ENCODE measurements at regions not wholly inside any gene's neighbourhood (a gene's known extent, or its start where the extent isn't known, plus 50 kb on each side); places are given as distances from the start of the nearest gene placed in this dataset.

DNA sequence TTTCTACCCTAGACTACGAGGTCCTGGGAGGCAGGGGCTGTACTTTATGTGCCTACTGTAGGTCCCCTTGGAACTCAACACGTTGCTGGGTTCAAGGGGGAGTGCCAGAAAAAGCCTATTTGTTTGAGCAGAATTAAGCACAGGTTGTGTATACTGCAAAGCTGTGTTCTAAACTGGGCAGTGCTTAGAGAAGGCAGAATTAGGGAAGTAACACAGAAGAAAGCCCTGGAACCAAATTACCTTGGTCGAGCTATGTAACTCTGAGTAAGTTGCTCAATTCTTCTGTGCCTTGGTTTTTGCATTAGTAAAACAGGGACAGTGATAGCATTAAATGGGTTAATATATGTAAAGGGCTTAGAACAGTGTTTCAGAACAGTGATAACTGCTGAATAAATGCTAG lies 245.0 kb upstream of the SFRP2 start:
- Histone ChIP-seq H3K9me3 (ENCODE audit: insufficient read depth, low read depth, low read length) (no peaks in the 10 kb centered on the region), H3K4me1 (ENCODE audit: insufficient read depth, low read length) (no peaks in the 10 kb centered on the region), H3K4me3 (ENCODE audit: insufficient read depth, low read depth, low read length) (no peak overlapping the region), H3K79me2 (ENCODE audit: insufficient read depth, low read length) (no peaks in the 10 kb centered on the region), H3K4me2 (ENCODE audit: low read length) (no peak overlapping the region), H3K27ac (ENCODE audit: low read depth, low read length) (no peak overlapping the region), H4K20me1 (ENCODE audit: insufficient read depth, low read length) (no peaks in the 10 kb centered on the region), H3K9ac (ENCODE audit: low read length) (no peak overlapping the region), H3K27me3 (ENCODE audit: insufficient read depth, low read length) (no peaks in the 10 kb centered on the region), H3K36me3 (ENCODE audit: insufficient read depth, low read length) (no peaks in the 10 kb centered on the region), H2AFZ (ENCODE audit: low read depth, low read length) (no peak overlapping the region)
- no peak for FAIRE-seq
- no peak for TF ChIP-seq EZH2 (IDR thresholded peaks at IDR 0.05; ENCODE audit: insufficient read depth, low read length)
- TF ChIP-seq, protein P1, sequence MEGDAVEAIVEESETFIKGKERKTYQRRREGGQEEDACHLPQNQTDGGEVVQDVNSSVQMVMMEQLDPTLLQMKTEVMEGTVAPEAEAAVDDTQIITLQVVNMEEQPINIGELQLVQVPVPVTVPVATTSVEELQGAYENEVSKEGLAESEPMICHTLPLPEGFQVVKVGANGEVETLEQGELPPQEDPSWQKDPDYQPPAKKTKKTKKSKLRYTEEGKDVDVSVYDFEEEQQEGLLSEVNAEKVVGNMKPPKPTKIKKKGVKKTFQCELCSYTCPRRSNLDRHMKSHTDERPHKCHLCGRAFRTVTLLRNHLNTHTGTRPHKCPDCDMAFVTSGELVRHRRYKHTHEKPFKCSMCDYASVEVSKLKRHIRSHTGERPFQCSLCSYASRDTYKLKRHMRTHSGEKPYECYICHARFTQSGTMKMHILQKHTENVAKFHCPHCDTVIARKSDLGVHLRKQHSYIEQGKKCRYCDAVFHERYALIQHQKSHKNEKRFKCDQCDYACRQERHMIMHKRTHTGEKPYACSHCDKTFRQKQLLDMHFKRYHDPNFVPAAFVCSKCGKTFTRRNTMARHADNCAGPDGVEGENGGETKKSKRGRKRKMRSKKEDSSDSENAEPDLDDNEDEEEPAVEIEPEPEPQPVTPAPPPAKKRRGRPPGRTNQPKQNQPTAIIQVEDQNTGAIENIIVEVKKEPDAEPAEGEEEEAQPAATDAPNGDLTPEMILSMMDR (IDR thresholded peaks at IDR 0.05; ENCODE audit: insufficient read depth, low read depth, low read length) = no peak
- Mint-ChIP-seq H3K4me3 (ENCODE audit: unreplicated experiment) (no peak overlapping the region), H3K27ac (ENCODE audit: unreplicated experiment) (no peak overlapping the region), H3K4me1 (ENCODE audit: low read depth, unreplicated experiment) (no peaks in the 10 kb centered on the region), H3K9me3 (ENCODE audit: unreplicated experiment) (peaks cover 7% of the 10 kb centered on the region), H3K36me3 (ENCODE audit: low read depth, unreplicated experiment) (no peaks in the 10 kb centered on the region), H3K27me3 (ENCODE audit: low read depth, unreplicated experiment) (peaks cover 4% of the 10 kb centered on the region)
- DNase-seq (ENCODE audit: low read depth) = no peak

GRCh38 chr4:154032914-154033313 lies 244.0 kb upstream of the SFRP2 start:
- no peaks in the 10 kb centered on the region for H3K36me3 ChIP-seq (ENCODE audit: insufficient read depth, low read length)
- H2AFZ ChIP-seq (ENCODE audit: low read depth, low read length) = no peak overlapping the region
- DNase-seq (ENCODE audit: low read depth) (no peak), FAIRE-seq (no peak)
- no peaks in the 10 kb centered on the region for H4K20me1 ChIP-seq (ENCODE audit: insufficient read depth, low read length)
- no peak for TF ChIP-seq EZH2 (IDR thresholded peaks at IDR 0.05; ENCODE audit: insufficient read depth, low read length)
- TF ChIP-seq, protein P1 (IDR thresholded peaks at IDR 0.05; ENCODE audit: insufficient read depth, low read depth, low read length) = no peak
- Mint-ChIP-seq H3K9me3 (ENCODE audit: unreplicated experiment) (peaks cover 7% of the 10 kb centered on the region), H3K4me3 (ENCODE audit: unreplicated experiment) (no peak overlapping the region), H3K4me1 (ENCODE audit: low read depth, unreplicated experiment) (no peaks in the 10 kb centered on the region), H3K27ac (ENCODE audit: unreplicated experiment) (no peak overlapping the region), H3K36me3 (ENCODE audit: low read depth, unreplicated experiment) (no peaks in the 10 kb centered on the region), H3K27me3 (ENCODE audit: low read depth, unreplicated experiment) (peaks cover 4% of the 10 kb centered on the region)
- H3K9me3 ChIP-seq (ENCODE audit: insufficient read depth, low read depth, low read length) = no peaks in the 10 kb centered on the region
- H3K4me2 ChIP-seq (ENCODE audit: low read length) = no peak overlapping the region
- H3K4me1 ChIP-seq (ENCODE audit: insufficient read depth, low read length) = no peaks in the 10 kb centered on the region
- no peaks in the 10 kb centered on the region for H3K79me2 ChIP-seq (ENCODE audit: insufficient read depth, low read length)
- H3K27ac ChIP-seq (ENCODE audit: low read depth, low read length) = no peak overlapping the region
- no peaks in the 10 kb centered on the region for H3K27me3 ChIP-seq (ENCODE audit: insufficient read depth, low read length)
- no peak overlapping the region for H3K9ac ChIP-seq (ENCODE audit: low read length)
- no peak overlapping the region for H3K4me3 ChIP-seq (ENCODE audit: insufficient read depth, low read depth, low read length)

GRCh38 chr4:154030746-154031145 lies 241.9 kb upstream of the SFRP2 start:
- DNase-seq (ENCODE audit: low read depth) = no peak
- peaks cover 7% of the 10 kb centered on the region for H3K9me3 Mint-ChIP-seq (ENCODE audit: unreplicated experiment)
- FAIRE-seq = no peak

More at GRCh38 chr4:154030746-154031145, 241.9 kb upstream of the SFRP2 start:
- H3K79me2 ChIP-seq (ENCODE audit: insufficient read depth, low read length) = no peaks in the 10 kb centered on the region
- no peak overlapping the region for H2AFZ ChIP-seq (ENCODE audit: low read depth, low read length)
- H3K9me3 ChIP-seq (ENCODE audit: insufficient read depth, low read depth, low read length) = no peaks in the 10 kb centered on the region
- H4K20me1 ChIP-seq (ENCODE audit: insufficient read depth, low read length) = no peaks in the 10 kb centered on the region
- no peak overlapping the region for H3K9ac ChIP-seq (ENCODE audit: low read length)
- no peak overlapping the region for H3K27ac ChIP-seq (ENCODE audit: low read depth, low read length)
- H3K4me1 Mint-ChIP-seq (ENCODE audit: low read depth, unreplicated experiment) = no peaks in the 10 kb centered on the region
- H3K27me3 ChIP-seq (ENCODE audit: insufficient read depth, low read length) = no peaks in the 10 kb centered on the region
- no peak overlapping the region for H3K4me3 Mint-ChIP-seq (ENCODE audit: unreplicated experiment)
- no peak overlapping the region for H3K27ac Mint-ChIP-seq (ENCODE audit: unreplicated experiment)
- H3K36me3 ChIP-seq (ENCODE audit: insufficient read depth, low read length) = no peaks in the 10 kb centered on the region
- H3K4me3 ChIP-seq (ENCODE audit: insufficient read depth, low read depth, low read length) = no peak overlapping the region
- no peak overlapping the region for H3K4me2 ChIP-seq (ENCODE audit: low read length)
- H3K4me1 ChIP-seq (ENCODE audit: insufficient read depth, low read length) = no peaks in the 10 kb centered on the region
- H3K27me3 Mint-ChIP-seq (ENCODE audit: low read depth, unreplicated experiment) = no peaks in the 10 kb centered on the region
- TF ChIP-seq, protein P1 (IDR thresholded peaks at IDR 0.05; ENCODE audit: insufficient read depth, low read depth, low read length) = no peak
- no peak for TF ChIP-seq EZH2 (IDR thresholded peaks at IDR 0.05; ENCODE audit: insufficient read depth, low read length)
- H3K36me3 Mint-ChIP-seq (ENCODE audit: low read depth, unreplicated experiment) = no peaks in the 10 kb centered on the region
